Activated CD8-positive, alpha-beta T cell treated with anti-CD3 and anti-CD28 coated beads for 36 hours (primary cell): ENCODE measurements at regions not wholly inside any gene's neighbourhood (a gene's known extent, or its start where the extent isn't known, plus 50 kb on each side); places are given as distances from the start of the nearest gene placed in this dataset.

Experiments used
- ATAC-seq: fragments of 200-7000 bp; cut with Tn5 transposase; one replicate; pipeline ENCODE4 v1.10.0; 2021; ENCODE audit warnings: mild to moderate bottlenecking, moderate library complexity
- CTCF ChIA-PET: fragments of 350-600 bp; sonication (Branson Sonifier 250); formaldehyde crosslinking; loops from one replicate; lab custom pipeline; 2021; ENCODE audit warnings: antibody characterized with exemption; lab: Charles Lee
- POLR2A ChIA-PET: fragments of 350-600 bp; sonication (Branson Sonifier 250); formaldehyde crosslinking; loops from one replicate; lab custom pipeline; 2021; ENCODE audit warnings: antibody characterized with exemption; lab: Charles Lee
- DNase-seq: peaks from one replicate; pipeline ENCODE4 v3.0.0-alpha.2; 2020
- H3K27ac Mint-ChIP-seq: one replicate; pipeline ENCODE4 v1.8.0; 2021; ENCODE audit warnings: mild to moderate bottlenecking, mixed read lengths
- H3K27me3 Mint-ChIP-seq: one replicate; pipeline ENCODE4 v1.8.0; 2021; ENCODE audit warnings: mixed read lengths
- H3K36me3 Mint-ChIP-seq: one replicate; pipeline ENCODE4 v1.8.0; 2021; ENCODE audit warnings: low read depth, mixed read lengths
- H3K4me1 Mint-ChIP-seq: one replicate; pipeline ENCODE4 v1.8.0; 2021; ENCODE audit warnings: low read depth, mixed read lengths
- H3K4me3 Mint-ChIP-seq: one replicate; pipeline ENCODE4 v1.8.0; 2021; ENCODE audit warnings: mild to moderate bottlenecking, moderate library complexity, mixed read lengths
- H3K9me3 Mint-ChIP-seq: one replicate; pipeline ENCODE4 v1.8.0; 2021; ENCODE audit warnings: mixed read lengths
- intact Hi-C: fragments of 100-400 bp; cut with micrococcal nuclease; formaldehyde crosslinking; loops from one replicate; pipeline ENCODE4 v1.10.0; 2022
- TF ChIP-seq, protein P1 (sequence below): fragments of 200-600 bp; IDR thresholded peaks from one replicate; pipeline ENCODE4 v1.8.0; 2022; ENCODE audit warnings: antibody characterized with exemption, mild to moderate bottlenecking

DNA sequence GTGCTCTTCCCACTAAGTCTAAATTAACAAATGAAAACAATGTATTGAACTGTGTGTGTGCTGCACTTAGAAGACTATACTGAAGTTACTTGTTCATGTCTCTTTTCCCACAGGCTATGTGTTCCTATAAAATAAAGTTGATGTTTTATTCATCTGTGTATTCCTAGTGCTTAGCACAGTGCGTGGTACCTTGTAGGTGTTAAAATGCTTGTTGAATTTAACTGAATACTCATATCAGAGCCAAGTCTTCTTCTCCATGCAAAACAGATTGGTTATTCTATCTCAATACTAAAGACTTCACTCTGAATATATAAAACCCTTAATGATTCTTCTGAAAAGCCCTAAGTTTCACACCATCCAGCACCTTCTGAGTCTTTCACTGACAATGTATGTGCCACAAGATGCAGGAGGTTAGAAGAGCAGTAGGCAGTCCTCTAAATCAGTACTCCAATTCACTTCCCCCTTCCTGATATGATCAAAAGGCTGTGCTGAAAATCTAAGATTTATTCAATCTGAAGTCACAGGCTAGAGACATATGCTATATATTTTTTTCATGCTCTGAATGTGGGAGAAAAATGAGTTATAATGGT lies 231.7 kb upstream of the CCDC150 start:
- POLR2A ChIA-PET = no interaction called here

DNA sequence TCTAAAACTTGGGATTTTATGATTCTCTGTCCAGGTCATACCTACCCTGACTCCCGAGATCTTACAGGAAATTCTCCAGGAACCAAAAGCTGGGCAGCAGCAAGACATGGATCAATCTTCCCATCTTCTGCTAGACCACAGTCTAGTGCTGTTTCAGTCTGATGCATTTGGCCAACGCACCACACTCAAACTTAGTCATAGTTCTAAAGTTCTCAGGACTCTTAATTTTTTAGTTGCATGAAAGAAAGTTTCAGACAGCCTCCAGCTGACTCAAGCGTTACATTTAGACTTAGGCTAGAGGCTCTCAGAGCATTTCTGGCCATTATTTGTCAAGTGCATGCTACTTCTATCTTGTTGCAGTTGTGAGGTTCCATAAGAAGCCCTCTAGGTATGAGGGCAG lies 230.1 kb upstream of the CCDC150 start:
- no peak overlapping the region for H3K27ac Mint-ChIP-seq
- POLR2A ChIA-PET = no interaction called here
- CTCF ChIA-PET = no interaction called here
- TF ChIP-seq, protein P1, sequence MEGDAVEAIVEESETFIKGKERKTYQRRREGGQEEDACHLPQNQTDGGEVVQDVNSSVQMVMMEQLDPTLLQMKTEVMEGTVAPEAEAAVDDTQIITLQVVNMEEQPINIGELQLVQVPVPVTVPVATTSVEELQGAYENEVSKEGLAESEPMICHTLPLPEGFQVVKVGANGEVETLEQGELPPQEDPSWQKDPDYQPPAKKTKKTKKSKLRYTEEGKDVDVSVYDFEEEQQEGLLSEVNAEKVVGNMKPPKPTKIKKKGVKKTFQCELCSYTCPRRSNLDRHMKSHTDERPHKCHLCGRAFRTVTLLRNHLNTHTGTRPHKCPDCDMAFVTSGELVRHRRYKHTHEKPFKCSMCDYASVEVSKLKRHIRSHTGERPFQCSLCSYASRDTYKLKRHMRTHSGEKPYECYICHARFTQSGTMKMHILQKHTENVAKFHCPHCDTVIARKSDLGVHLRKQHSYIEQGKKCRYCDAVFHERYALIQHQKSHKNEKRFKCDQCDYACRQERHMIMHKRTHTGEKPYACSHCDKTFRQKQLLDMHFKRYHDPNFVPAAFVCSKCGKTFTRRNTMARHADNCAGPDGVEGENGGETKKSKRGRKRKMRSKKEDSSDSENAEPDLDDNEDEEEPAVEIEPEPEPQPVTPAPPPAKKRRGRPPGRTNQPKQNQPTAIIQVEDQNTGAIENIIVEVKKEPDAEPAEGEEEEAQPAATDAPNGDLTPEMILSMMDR = no peak
- no peak overlapping the region for H3K4me3 Mint-ChIP-seq
- H3K27me3 Mint-ChIP-seq = peaks cover 5% of the 10 kb centered on the region
- DNase-seq (no peak), ATAC-seq (peak; percentile 37)
- H3K4me1 Mint-ChIP-seq = no peaks in the 10 kb centered on the region
- no peaks in the 10 kb centered on the region for H3K9me3 Mint-ChIP-seq
- H3K36me3 Mint-ChIP-seq = no peaks in the 10 kb centered on the region
- intact Hi-C loops = no loop called here

More for the DNA sequence above, 231.7 kb upstream of the CCDC150 start:
- H3K4me3 Mint-ChIP-seq = no peak overlapping the region
- no peaks in the 10 kb centered on the region for H3K36me3 Mint-ChIP-seq
- peaks cover 5% of the 10 kb centered on the region for H3K27me3 Mint-ChIP-seq
- no peaks in the 10 kb centered on the region for H3K4me1 Mint-ChIP-seq
- no peaks in the 10 kb centered on the region for H3K9me3 Mint-ChIP-seq
- DNase-seq = no peak
- peak; percentile 47 for ATAC-seq
- TF ChIP-seq, protein P1 = no peak
- CTCF ChIA-PET = no interaction called here
- intact Hi-C loops = no loop called here
- no peak overlapping the region for H3K27ac Mint-ChIP-seq

DNA sequence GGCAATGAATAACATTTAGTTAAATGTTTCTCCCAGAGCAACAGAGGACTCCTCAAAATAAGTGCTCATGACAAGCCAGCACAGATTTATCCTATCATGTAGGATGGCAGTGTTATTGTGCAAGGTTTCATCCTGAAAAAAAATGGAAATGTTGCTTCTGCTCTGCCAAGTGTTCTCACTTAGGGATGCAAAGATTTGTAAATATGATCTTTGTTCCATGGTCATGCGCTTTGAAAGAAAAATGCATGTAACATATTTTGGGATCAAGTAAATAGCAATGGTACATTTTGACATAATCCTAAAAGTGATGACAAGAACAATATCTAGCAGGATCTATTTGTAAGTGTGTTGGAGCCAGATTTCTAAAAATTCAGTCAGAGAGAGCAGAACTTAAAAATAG lies 229.5 kb upstream of the CCDC150 start:
- Mint-ChIP-seq H3K27me3 (peaks cover 5% of the 10 kb centered on the region), H3K36me3 (no peaks in the 10 kb centered on the region), H3K4me3 (no peak overlapping the region), H3K9me3 (no peaks in the 10 kb centered on the region), H3K27ac (no peak overlapping the region), H3K4me1 (peaks cover 1% of the 10 kb centered on the region)
- ChIA-PET POLR2A (no interaction called here), CTCF (no interaction called here)
- TF ChIP-seq, protein P1 = no peak
- ATAC-seq = no peak
- DNase-seq = no peak
- intact Hi-C loops = no loop called here

GRCh38 chr2:196413821-196414274 lies 225.7 kb upstream of the CCDC150 start:
- DNase-seq = peak; percentile 14
- TF ChIP-seq, protein P1 = no peak
- H3K27ac Mint-ChIP-seq = no peak overlapping the region
- POLR2A ChIA-PET = interaction anchor here (1.4 kb wide), 1 partner anchor 9 kb away, joined by 3 read pairs; no protein-coding TSS in a partner anchor
- H3K27me3 Mint-ChIP-seq = peaks cover 5% of the 10 kb centered on the region
- ATAC-seq = peak; percentile 50
- intact Hi-C loops = no loop called here
- H3K36me3 Mint-ChIP-seq = no peaks in the 10 kb centered on the region
- no peak overlapping the region for H3K4me3 Mint-ChIP-seq
- H3K4me1 Mint-ChIP-seq = peaks cover 9% of the 10 kb centered on the region
- no peaks in the 10 kb centered on the region for H3K9me3 Mint-ChIP-seq
- CTCF ChIA-PET = interaction anchor here (3.9 kb wide), 1 partner anchor 40 kb away, joined by 16 read pairs; no protein-coding TSS in a partner anchor

DNA sequence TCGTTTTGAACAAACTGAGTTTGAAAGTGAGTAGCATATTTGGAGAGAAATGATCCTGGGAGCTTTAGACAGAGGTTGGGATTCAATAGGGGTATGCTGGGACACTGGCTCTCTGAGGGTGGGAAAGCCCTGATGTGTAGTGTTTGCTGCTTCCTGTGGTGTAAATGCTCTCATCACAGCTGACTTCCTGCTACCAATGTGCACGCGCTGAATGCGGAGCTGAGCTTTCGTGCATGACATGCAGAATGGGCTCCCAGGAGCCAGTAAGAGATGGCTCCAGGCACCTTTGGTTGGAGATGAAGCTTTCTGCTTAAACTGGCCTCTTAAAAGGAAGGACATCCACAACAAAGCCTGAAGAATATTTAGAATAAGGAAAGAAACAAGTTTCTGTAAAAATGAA lies 224.1 kb upstream of the CCDC150 start:
- TF ChIP-seq, protein P1 = no peak
- H3K27me3 Mint-ChIP-seq = peaks cover 2% of the 10 kb centered on the region
- peak overlapping the region; percentile 60 for H3K27ac Mint-ChIP-seq
- POLR2A ChIA-PET = interaction anchor here (0.7 kb wide), 1 partner anchor 23 kb away, joined by 3 read pairs; no protein-coding TSS in a partner anchor
- CTCF ChIA-PET = interaction anchor here (3.9 kb wide), 1 partner anchor 38 kb away, joined by 16 read pairs; no protein-coding TSS in a partner anchor
- H3K9me3 Mint-ChIP-seq = no peaks in the 10 kb centered on the region
- intact Hi-C loops = no loop called here
- ATAC-seq (peak; percentile 91), DNase-seq (peak; percentile 26)
- H3K36me3 Mint-ChIP-seq = no peaks in the 10 kb centered on the region
- H3K4me3 Mint-ChIP-seq = peak overlapping the region; percentile 54
- H3K4me1 Mint-ChIP-seq = peaks cover 9% of the 10 kb centered on the region
